Immature natural killer cell (primary cell): ENCODE measurements at regions not wholly inside any gene's neighbourhood (a gene's known extent, or its start where the extent isn't known, plus 50 kb on each side); places are given as distances from the start of the nearest gene placed in this dataset.

Experiments used
- DNase-seq, 3 donors: peaks; one replicate each; pipeline ENCODE4 v3.0.0; 2022; ENCODE audit warnings: mixed read lengths in 1 of 3
- H3K27ac Mint-ChIP-seq, 6 donors: one replicate each; pipeline ENCODE4 v1.8.0; 2020; ENCODE audit warnings: mixed read lengths in 6 of 6, mild to moderate bottlenecking in 5 of 6, inconsistent platforms in 4 of 6, moderate library complexity in 3 of 6
- H3K27me3 Mint-ChIP-seq, 3 donors: one replicate each; pipeline ENCODE4 v1.8.0; 2020 to 2021; ENCODE audit warnings: low read depth in 3 of 3, mild to moderate bottlenecking in 3 of 3, mixed read lengths in 3 of 3, moderate library complexity in 3 of 3, inconsistent platforms in 1 of 3
- H3K36me3 Mint-ChIP-seq, 3 donors: one replicate each; pipeline ENCODE4 v1.8.0; 2020; ENCODE audit warnings: mixed read lengths in 3 of 3, inconsistent platforms in 2 of 3, mild to moderate bottlenecking in 2 of 3
- H3K4me1 Mint-ChIP-seq, 2 donors: one replicate each; pipeline ENCODE4 v1.8.0; 2020; ENCODE audit warnings: inconsistent platforms in 2 of 2, mild to moderate bottlenecking in 2 of 2, mixed read lengths in 2 of 2, moderate library complexity in 1 of 2
- H3K4me3 Mint-ChIP-seq, 5 donors: one replicate each; pipeline ENCODE4 v1.8.0; 2020; ENCODE audit warnings: mild to moderate bottlenecking in 5 of 5, mixed read lengths in 5 of 5, inconsistent platforms in 3 of 5, moderate library complexity in 3 of 5
- H3K9me3 Mint-ChIP-seq, 6 donors: one replicate each; pipeline ENCODE4 v1.8.0; 2020; ENCODE audit warnings: mild to moderate bottlenecking in 6 of 6, mixed read lengths in 6 of 6, inconsistent platforms in 4 of 6, moderate library complexity in 3 of 6

GRCh38 chr18:44599412-44599811, 81.3 kb upstream of the SETBP1 start:
- Mint-ChIP-seq H3K4me3 (no peak overlapping the region), H3K9me3 (no peaks in the 10 kb centered on the region), H3K27ac (no peak overlapping the region), H3K36me3 (peaks cover 0 to 13% (median 0%) of the 10 kb centered on the region in 3 donors), H3K27me3 (peaks cover 0 to 7% (median 4%) of the 10 kb centered on the region in 3 donors), H3K4me1 (peaks cover 9 to 10% of the 10 kb centered on the region in 2 donors)
- DNase-seq = no peak

GRCh38 chr18:44601447-44601846, 79.2 kb upstream of the SETBP1 start:
- Mint-ChIP-seq H3K36me3 (peaks cover 0 to 9% (median 0%) of the 10 kb centered on the region in 3 donors), H3K4me1 (peaks cover 9 to 10% of the 10 kb centered on the region in 2 donors), H3K4me3 (no peak overlapping the region), H3K27ac (no peak overlapping the region), H3K27me3 (peaks cover 0 to 8% (median 5%) of the 10 kb centered on the region in 3 donors), H3K9me3 (no peaks in the 10 kb centered on the region)
- no peak for DNase-seq

DNA sequence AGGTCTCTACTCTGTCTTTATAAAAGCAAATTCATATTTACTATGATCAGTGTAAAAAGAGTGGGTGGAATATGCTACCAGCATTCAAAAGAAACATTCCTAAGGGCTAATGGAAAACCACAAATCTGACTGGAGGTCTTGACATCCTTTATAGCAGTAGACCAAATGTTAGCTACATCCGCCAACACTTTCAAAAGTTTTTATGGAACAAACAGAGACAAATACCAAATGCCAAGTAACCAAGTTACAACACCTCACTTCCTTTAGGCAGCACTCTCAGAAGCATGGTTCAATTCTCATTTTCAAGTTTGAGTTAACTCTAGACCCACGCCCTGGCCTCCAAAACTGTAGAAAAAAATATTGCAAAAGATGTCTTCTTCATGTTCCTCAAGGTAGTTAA, 78.3 kb upstream of the SETBP1 start:
- peaks cover 0 to 8% (median 5%) of the 10 kb centered on the region in 3 donors for H3K27me3 Mint-ChIP-seq

DNA sequence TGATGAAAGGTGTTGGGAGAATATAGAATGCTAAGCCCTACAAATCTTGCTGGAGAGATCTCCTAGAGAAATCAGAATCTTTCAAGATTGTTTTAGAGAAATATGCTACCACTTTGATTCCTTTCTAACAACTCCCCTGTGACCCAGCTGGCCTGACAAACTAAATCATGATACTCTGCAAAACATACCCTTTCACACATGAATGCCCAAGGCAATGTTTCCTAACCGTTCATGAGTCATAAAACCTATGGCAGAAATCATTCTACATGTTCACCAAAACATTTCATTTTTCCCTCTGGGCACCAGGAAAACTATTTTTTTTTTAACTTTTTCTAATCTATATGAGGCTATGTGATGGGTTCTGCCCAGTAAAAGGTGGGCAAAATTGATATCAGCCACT, 77.8 kb upstream of the SETBP1 start:
- DNase-seq = no peak
- Mint-ChIP-seq H3K4me3 (no peak overlapping the region), H3K9me3 (no peaks in the 10 kb centered on the region), H3K4me1 (no peaks in the 10 kb centered on the region), H3K27me3 (peaks cover 0 to 7% (median 5%) of the 10 kb centered on the region in 3 donors), H3K36me3 (peaks cover 0 to 9% (median 0%) of the 10 kb centered on the region in 3 donors), H3K27ac (no peak overlapping the region)

More for the DNA sequence above, 78.3 kb upstream of the SETBP1 start:
- Mint-ChIP-seq H3K4me1 (peaks cover 0 to under 1% of the 10 kb centered on the region in 2 donors), H3K36me3 (peaks cover 0 to 9% (median 0%) of the 10 kb centered on the region in 3 donors), H3K9me3 (no peaks in the 10 kb centered on the region), H3K27ac (no peak overlapping the region), H3K4me3 (no peak overlapping the region)
- DNase-seq = no peak

DNA sequence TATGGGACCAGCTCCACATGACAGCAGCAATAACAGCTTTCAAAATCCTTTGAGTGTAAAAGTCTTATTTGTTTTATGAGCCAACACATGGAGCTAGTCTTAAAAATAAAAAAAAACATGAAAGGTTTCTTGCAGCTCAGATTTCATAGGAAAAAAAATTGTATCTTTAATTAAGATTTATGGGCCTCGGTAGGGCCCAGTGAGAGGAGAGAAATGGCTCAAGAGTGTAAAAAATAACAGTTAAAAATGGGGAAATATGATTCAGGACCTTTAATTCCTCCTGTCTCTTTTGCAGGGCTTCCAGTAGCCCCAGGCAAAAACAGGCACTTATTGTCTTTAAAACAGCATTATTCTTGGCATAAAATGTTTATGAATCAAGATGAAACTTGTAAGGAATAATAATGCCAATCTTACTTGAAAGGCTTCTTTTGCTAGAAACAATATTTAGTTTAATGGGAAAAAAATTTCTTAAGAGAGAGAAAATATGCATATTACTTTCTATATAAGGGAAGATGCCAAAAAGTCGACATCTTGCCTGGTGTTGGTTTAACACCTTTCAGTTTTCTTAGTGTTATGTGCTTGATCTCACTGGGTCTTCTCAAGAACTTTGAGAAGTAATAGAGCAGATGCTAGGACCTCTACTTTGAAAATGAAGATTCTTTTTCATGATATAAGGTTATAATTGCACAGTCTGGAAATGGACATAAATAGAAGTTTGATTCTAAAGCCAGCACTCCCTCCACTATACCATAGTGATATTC, 71.3 kb upstream of the SETBP1 start:
- no peak overlapping the region for H3K27ac Mint-ChIP-seq
- H3K27me3 Mint-ChIP-seq = peaks cover 4 to 5% (median 4%) of the 10 kb centered on the region in 3 donors
- H3K4me3 Mint-ChIP-seq = no peak overlapping the region
- DNase-seq = no peak
- H3K9me3 Mint-ChIP-seq = peaks cover 0 to 2% (median 0%) of the 10 kb centered on the region in 6 donors
- H3K36me3 Mint-ChIP-seq = no peaks in the 10 kb centered on the region
- H3K4me1 Mint-ChIP-seq = peaks cover 2 to 20% of the 10 kb centered on the region in 2 donors

- H3K4me1 Mint-ChIP-seq = peaks cover 0 to 11% of the 10 kb centered on the region in 2 donors
- H3K27ac Mint-ChIP-seq = no peak overlapping the region
- no peak for DNase-seq
- peaks cover 8 to 19% (median 10%) of the 10 kb centered on the region in 6 donors for H3K9me3 Mint-ChIP-seq
- no peak overlapping the region for H3K4me3 Mint-ChIP-seq
- H3K36me3 Mint-ChIP-seq = peaks cover 9 to 13% (median 9%) of the 10 kb centered on the region in 3 donors
- peaks cover 6 to 14% (median 7%) of the 10 kb centered on the region in 3 donors for H3K27me3 Mint-ChIP-seq
These were observed 59.9 kb upstream of the SETBP1 start for GRCh38 chr18:44620812-44621211.

DNA sequence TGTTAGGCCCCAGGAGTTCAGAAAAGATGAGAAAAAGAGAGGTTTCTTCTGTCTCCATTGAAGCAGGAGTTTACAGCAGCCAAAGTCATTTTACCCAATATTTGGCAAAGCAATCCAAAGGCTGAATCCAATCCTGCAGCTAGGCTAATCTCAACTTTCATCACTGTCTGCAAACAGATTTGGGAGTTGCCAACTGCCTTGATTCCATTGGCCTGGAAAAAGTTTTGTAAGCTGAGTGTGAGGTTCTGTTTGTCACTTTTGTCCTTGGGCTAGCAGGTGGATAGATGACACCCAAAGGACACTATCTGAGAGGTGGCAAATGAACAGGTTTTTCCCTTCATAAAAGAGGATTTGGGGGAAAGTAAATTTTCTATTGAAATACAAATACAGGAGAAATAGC, 56.6 kb upstream of the SETBP1 start:
- DNase-seq = no peak
- no peak overlapping the region for H3K27ac Mint-ChIP-seq
- H3K27me3 Mint-ChIP-seq = peaks cover 0 to 10% (median 2%) of the 10 kb centered on the region in 3 donors
- H3K36me3 Mint-ChIP-seq = no peaks in the 10 kb centered on the region
- no peaks in the 10 kb centered on the region for H3K9me3 Mint-ChIP-seq
- peaks cover 0 to 11% of the 10 kb centered on the region in 2 donors for H3K4me1 Mint-ChIP-seq
- H3K4me3 Mint-ChIP-seq = no peak overlapping the region

DNA sequence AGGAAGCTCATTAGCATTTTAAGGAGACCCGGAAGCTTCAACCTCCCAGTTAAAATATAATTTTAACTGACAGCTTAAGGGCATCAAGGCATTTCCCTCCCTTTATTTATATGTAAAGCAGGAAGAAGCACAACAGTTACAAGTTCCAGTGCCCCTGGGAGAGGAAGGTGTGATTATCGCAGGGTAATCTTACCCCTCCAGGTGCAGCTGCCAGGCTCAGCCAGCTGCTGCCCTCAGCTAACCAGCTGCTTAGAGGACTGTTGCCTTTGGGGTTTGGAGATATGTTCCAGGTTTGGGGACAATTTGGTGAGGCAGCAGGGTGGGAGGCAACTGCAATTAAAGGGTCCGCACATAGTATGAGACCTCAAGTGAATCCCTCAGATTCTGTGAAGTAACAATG, 55.3 kb upstream of the SETBP1 start:
- DNase-seq = no peak
- peaks cover 0 to 6% (median 0%) of the 10 kb centered on the region in 3 donors for H3K27me3 Mint-ChIP-seq
- peaks cover 0 to 11% of the 10 kb centered on the region in 2 donors for H3K4me1 Mint-ChIP-seq
- H3K4me3 Mint-ChIP-seq = no peak overlapping the region
- H3K9me3 Mint-ChIP-seq = no peaks in the 10 kb centered on the region
- no peak overlapping the region for H3K27ac Mint-ChIP-seq
- no peaks in the 10 kb centered on the region for H3K36me3 Mint-ChIP-seq

- H3K27me3 Mint-ChIP-seq = peaks cover 0 to 3% (median 0%) of the 10 kb centered on the region in 3 donors
- no peak overlapping the region for H3K4me3 Mint-ChIP-seq
- no peaks in the 10 kb centered on the region for H3K9me3 Mint-ChIP-seq
- H3K36me3 Mint-ChIP-seq = no peaks in the 10 kb centered on the region
- H3K4me1 Mint-ChIP-seq = peaks cover 0 to 11% of the 10 kb centered on the region in 2 donors
- no peak for DNase-seq
- H3K27ac Mint-ChIP-seq = no peak overlapping the region
These were observed 54.5 kb upstream of the SETBP1 start for GRCh38 chr18:44626236-44626635.

- H3K4me1 Mint-ChIP-seq = peaks cover 0 to 11% of the 10 kb centered on the region in 2 donors
- DNase-seq = no peak
- H3K36me3 Mint-ChIP-seq = no peaks in the 10 kb centered on the region
- no peak overlapping the region for H3K27ac Mint-ChIP-seq
- no peaks in the 10 kb centered on the region for H3K9me3 Mint-ChIP-seq
- peaks cover 0 to 3% (median 0%) of the 10 kb centered on the region in 3 donors for H3K27me3 Mint-ChIP-seq
- H3K4me3 Mint-ChIP-seq = no peak overlapping the region
These were observed 53.9 kb upstream of the SETBP1 start for GRCh38 chr18:44626807-44627206.

DNA sequence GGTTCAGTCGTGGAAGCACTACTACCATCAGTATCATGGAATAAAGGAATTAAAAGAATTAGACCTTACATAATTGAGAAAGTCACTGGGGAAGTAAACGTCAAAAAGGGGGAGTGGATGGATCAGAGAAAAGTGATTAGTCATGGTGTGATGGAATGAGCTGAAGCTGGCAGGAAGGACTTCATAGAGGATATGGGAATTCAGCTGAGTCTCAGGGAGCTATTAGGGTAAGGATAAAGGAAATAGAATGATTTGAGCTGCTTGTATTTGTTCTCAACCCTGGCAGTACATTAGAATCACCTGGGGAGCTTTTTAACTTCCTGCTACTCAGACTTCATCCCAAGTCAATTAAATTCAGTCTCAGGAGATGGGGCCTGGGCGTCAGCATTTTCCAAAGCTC, 53.4 kb upstream of the SETBP1 start:
- H3K9me3 Mint-ChIP-seq = no peaks in the 10 kb centered on the region
- H3K27ac Mint-ChIP-seq = no peak overlapping the region
- DNase-seq = no peak
- no peak overlapping the region for H3K4me3 Mint-ChIP-seq
- H3K27me3 Mint-ChIP-seq = peaks cover 0 to 3% (median 0%) of the 10 kb centered on the region in 3 donors
- H3K36me3 Mint-ChIP-seq = no peaks in the 10 kb centered on the region
- peaks cover 0 to 11% of the 10 kb centered on the region in 2 donors for H3K4me1 Mint-ChIP-seq

GRCh38 chr18:44629406-44629805, 51.3 kb upstream of the SETBP1 start:
- H3K4me1 Mint-ChIP-seq = peaks cover 1 to 7% of the 10 kb centered on the region in 2 donors
- H3K27ac Mint-ChIP-seq = no peak overlapping the region
- H3K4me3 Mint-ChIP-seq = no peak overlapping the region
- peaks cover 0 to 3% (median 3%) of the 10 kb centered on the region in 3 donors for H3K27me3 Mint-ChIP-seq
- H3K36me3 Mint-ChIP-seq = no peaks in the 10 kb centered on the region
- H3K9me3 Mint-ChIP-seq = no peaks in the 10 kb centered on the region
- no peak for DNase-seq

DNA sequence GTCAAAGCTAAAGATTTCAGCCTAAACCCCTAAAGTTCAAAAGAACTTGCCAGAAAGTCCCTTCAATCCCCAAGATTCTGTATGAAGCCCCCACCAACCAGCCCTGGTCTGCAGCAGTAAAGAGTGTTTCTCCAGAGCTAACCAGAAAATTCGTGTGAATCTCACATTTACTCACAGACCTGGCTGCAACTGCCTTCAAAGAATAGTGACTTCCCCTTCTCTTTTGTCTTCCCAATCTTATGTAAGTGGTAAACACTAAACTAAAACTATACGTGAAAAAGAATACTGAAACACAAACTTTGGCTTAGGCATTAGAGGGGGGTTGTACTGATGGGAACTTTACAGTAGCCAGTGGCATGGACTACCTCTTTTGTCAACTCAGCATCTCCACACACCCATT, 50.6 kb upstream of the SETBP1 start:
- Mint-ChIP-seq H3K4me1 (peaks cover 8% of the 10 kb centered on the region in 2 donors), H3K36me3 (no peaks in the 10 kb centered on the region), H3K9me3 (no peaks in the 10 kb centered on the region), H3K27me3 (peaks cover 0 to 3% (median 3%) of the 10 kb centered on the region in 3 donors), H3K4me3 (no peak overlapping the region), H3K27ac (no peak overlapping the region)
- DNase-seq = no peak
